CD4-positive, alpha-beta T cell (primary cell): ENCODE measurements at regions not wholly inside any gene's neighbourhood (a gene's known extent, or its start where the extent isn't known, plus 50 kb on each side); places are given as distances from the start of the nearest gene placed in this dataset.

Experiments
- ATAC-seq: fragments of 200-7000 bp; cut with Tn5 transposase; one replicate; pipeline ENCODE4 v1.10.0; 2022; ENCODE audit warnings: mild to moderate bottlenecking; ENCODE audit not compliant: poor library complexity
- CTCF ChIA-PET: fragments of 350-600 bp; sonication (Branson Sonifier 250); formaldehyde crosslinking; loops from one replicate; lab custom pipeline; 2021; ENCODE audit warnings: antibody characterized with exemption, inconsistent platforms; lab: Charles Lee
- POLR2A ChIA-PET: fragments of 350-600 bp; sonication (Branson Sonifier 250); formaldehyde crosslinking; loops from one replicate; lab custom pipeline; 2021; ENCODE audit warnings: antibody characterized with exemption, inconsistent platforms; lab: Charles Lee
- DNase-seq, 14 experiments: peaks; one replicate each; pipeline ENCODE4 v3.0.0-alpha.2; 2013 to 2020; ENCODE audit warnings: mixed read lengths in 2 of 14
- H3K27ac ChIP-seq, 2 donors: one replicate each; pipeline versions ENCODE4 v1.5.1 to v1.7.0; 2013; ENCODE audit warnings: low read length in 2 of 2, low read depth in 1 of 2, mild to moderate bottlenecking in 1 of 2
- H3K27me3 ChIP-seq, 2 experiments: 1 replicate in 1 of 2; 2 replicates in 1 of 2; pipeline versions ENCODE4 v1.6.1 to v1.7.0; 2013; ENCODE audit warnings: low read length in 2 of 2, control low read depth in 1 of 2, mild to moderate bottlenecking in 1 of 2, moderate library complexity in 1 of 2; ENCODE audit not compliant: insufficient read depth in 2 of 2, control insufficient read depth in 1 of 2
- H3K36me3 ChIP-seq: one replicate; pipeline ENCODE4 v1.6.1; 2013; ENCODE audit warnings: low read length, control low read depth; ENCODE audit not compliant: insufficient read depth
- H3K4me1 ChIP-seq: one replicate; pipeline ENCODE4 v1.6.1; 2013; ENCODE audit warnings: low read length, control low read depth; ENCODE audit not compliant: insufficient read depth
- H3K4me3 ChIP-seq: one replicate; pipeline ENCODE4 v1.5.1; 2013; ENCODE audit warnings: mild to moderate bottlenecking, low read length, moderate library complexity
- H3K9me3 ChIP-seq, 2 experiments: 1 replicate in 1 of 2; 2 replicates in 1 of 2; pipeline versions ENCODE4 v1.6.1 to v1.7.0; 2013; ENCODE audit warnings: low read length in 2 of 2, mild to moderate bottlenecking in 2 of 2, control low read depth in 1 of 2, moderate library complexity in 1 of 2; ENCODE audit not compliant: control insufficient read depth in 1 of 2, insufficient read depth in 1 of 2
- H3K27ac Mint-ChIP-seq: one replicate; pipeline ENCODE4 v1.8.0; 2020; ENCODE audit warnings: mixed read lengths
- H3K27me3 Mint-ChIP-seq: one replicate; pipeline ENCODE4 v1.8.0; 2021; ENCODE audit warnings: mixed read lengths
- H3K36me3 Mint-ChIP-seq: one replicate; pipeline ENCODE4 v1.8.0; 2021; ENCODE audit warnings: low read depth, mixed read lengths
- H3K4me1 Mint-ChIP-seq: one replicate; pipeline ENCODE4 v1.8.0; 2021; ENCODE audit warnings: low read depth, mixed read lengths
- H3K4me3 Mint-ChIP-seq: one replicate; pipeline ENCODE4 v1.8.0; 2020; ENCODE audit warnings: mild to moderate bottlenecking, mixed read lengths
- H3K9me3 Mint-ChIP-seq: one replicate; pipeline ENCODE4 v1.8.0; 2020; ENCODE audit warnings: mixed read lengths
- intact Hi-C, 2 experiments: fragments of 100-400 bp; cut with DNase I in 1 of 2; cut with micrococcal nuclease in 1 of 2; formaldehyde crosslinking; loops; one replicate each; pipeline versions ENCODE4 v1.15.1 to v1.9.0; 2023 to 2025; cut with DNase I, micrococcal nuclease
- TF ChIP-seq, protein P1 (sequence below): fragments of 200-600 bp; IDR thresholded peaks from one replicate; pipeline ENCODE4 v1.8.0; 2022; ENCODE audit warnings: antibody characterized with exemption, mild to moderate bottlenecking

DNA sequence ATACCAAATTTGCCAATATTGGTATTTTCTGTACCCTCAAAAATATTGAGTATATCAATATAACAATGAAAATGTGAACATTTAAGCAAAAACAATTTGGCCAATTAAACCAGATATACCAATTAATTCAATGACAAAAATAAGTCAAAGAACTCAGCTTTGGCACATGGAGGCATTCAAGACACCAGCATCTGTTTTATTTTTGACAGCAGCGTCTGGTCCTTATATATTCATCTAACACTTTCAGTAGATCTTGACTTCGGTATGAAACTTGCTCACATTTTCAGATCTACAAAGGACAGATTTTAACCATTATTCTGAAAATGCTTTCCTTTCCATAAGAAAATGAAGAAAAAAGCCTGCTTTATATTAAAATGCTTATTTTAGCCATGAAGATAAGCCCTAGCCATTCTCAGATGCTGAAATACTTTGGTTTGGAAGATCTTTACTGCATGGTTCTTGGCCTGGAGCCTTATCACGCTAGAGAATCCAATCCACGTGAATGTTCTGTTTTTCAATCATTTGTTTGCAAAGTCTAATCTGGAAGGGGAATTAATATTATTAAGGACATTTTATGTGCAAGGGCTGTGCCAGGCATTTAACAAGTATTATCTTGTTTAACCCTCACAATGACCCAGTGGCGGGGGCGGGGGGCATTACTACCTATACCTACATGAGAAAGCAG is 132.2 kb downstream of the DLEU7 start:
- Histone ChIP-seq H3K9me3 (no peaks in the 10 kb centered on the region), H3K27me3 (no peaks in the 10 kb centered on the region), H3K4me3 (no peak overlapping the region), H3K36me3 (no peaks in the 10 kb centered on the region), H3K4me1 (peaks cover 14% of the 10 kb centered on the region), H3K27ac (no peak overlapping the region)
- ChIA-PET CTCF (interaction anchor here (1.0 kb wide), 1 partner anchor 735 kb away, joined by 4 read pairs; no protein-coding TSS in a partner anchor), POLR2A (no interaction called here)
- no peaks in the 10 kb centered on the region for H3K27me3 Mint-ChIP-seq
- no peak overlapping the region for H3K4me3 Mint-ChIP-seq
- no peaks in the 10 kb centered on the region for H3K36me3 Mint-ChIP-seq
- no peak overlapping the region for H3K27ac Mint-ChIP-seq
- no peak for ATAC-seq
- H3K9me3 Mint-ChIP-seq: no peaks in the 10 kb centered on the region
- DNase-seq: no peak
- TF ChIP-seq, protein P1, sequence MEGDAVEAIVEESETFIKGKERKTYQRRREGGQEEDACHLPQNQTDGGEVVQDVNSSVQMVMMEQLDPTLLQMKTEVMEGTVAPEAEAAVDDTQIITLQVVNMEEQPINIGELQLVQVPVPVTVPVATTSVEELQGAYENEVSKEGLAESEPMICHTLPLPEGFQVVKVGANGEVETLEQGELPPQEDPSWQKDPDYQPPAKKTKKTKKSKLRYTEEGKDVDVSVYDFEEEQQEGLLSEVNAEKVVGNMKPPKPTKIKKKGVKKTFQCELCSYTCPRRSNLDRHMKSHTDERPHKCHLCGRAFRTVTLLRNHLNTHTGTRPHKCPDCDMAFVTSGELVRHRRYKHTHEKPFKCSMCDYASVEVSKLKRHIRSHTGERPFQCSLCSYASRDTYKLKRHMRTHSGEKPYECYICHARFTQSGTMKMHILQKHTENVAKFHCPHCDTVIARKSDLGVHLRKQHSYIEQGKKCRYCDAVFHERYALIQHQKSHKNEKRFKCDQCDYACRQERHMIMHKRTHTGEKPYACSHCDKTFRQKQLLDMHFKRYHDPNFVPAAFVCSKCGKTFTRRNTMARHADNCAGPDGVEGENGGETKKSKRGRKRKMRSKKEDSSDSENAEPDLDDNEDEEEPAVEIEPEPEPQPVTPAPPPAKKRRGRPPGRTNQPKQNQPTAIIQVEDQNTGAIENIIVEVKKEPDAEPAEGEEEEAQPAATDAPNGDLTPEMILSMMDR: no peak
- peaks cover 12% of the 10 kb centered on the region for H3K4me1 Mint-ChIP-seq
- intact Hi-C loops: no loop called here

DNA sequence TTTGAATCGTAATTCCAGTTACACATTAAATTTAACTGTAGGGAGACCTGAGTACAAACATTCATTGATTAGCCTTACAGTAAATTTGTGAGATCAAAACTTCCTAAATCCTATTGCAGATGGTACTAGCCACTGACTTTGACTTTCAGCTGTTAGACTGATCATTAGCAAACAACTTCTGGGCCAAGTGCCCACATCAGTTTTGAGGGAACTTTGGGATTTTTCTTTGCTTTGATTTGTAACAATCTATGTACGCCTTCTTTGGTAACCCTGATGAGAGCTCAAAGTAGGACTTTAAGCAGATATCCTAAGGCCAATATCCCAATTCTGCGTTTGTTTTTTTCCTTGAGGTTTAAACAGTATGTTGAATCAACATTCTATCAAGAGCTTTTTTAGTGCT is 131.5 kb downstream of the DLEU7 start:
- Mint-ChIP-seq H3K4me1 (peaks cover 12% of the 10 kb centered on the region), H3K36me3 (no peaks in the 10 kb centered on the region), H3K4me3 (no peak overlapping the region), H3K9me3 (no peaks in the 10 kb centered on the region), H3K27ac (no peak overlapping the region), H3K27me3 (no peaks in the 10 kb centered on the region)
- Histone ChIP-seq H3K4me1 (peaks cover 14% of the 10 kb centered on the region), H3K27ac (no peak overlapping the region), H3K4me3 (no peak overlapping the region), H3K27me3 (no peaks in the 10 kb centered on the region), H3K36me3 (no peaks in the 10 kb centered on the region), H3K9me3 (no peaks in the 10 kb centered on the region)
- ChIA-PET CTCF (interaction anchor here (1.0 to 1.2 kb wide), 2 partner anchors 65 to 735 kb away, joined by 3 to 4 read pairs; no protein-coding TSS in a partner anchor), POLR2A (no interaction called here)
- intact Hi-C loops: no loop called here
- TF ChIP-seq, protein P1: no peak
- no peak for DNase-seq
- ATAC-seq: no peak

GRCh38 chr13:50712456-50712855 is 131.0 kb downstream of the DLEU7 start:
- Mint-ChIP-seq H3K27ac (no peak overlapping the region), H3K4me3 (no peak overlapping the region), H3K27me3 (no peaks in the 10 kb centered on the region), H3K4me1 (peaks cover 12% of the 10 kb centered on the region), H3K36me3 (no peaks in the 10 kb centered on the region), H3K9me3 (no peaks in the 10 kb centered on the region)
- H3K27ac ChIP-seq: no peak overlapping the region
- H3K9me3 ChIP-seq: no peaks in the 10 kb centered on the region
- DNase-seq (no peak), ATAC-seq (no peak)
- no peaks in the 10 kb centered on the region for H3K27me3 ChIP-seq
- H3K4me1 ChIP-seq: peaks cover 14% of the 10 kb centered on the region
- no peaks in the 10 kb centered on the region for H3K36me3 ChIP-seq
- intact Hi-C loops: no loop called here
- POLR2A ChIA-PET: no interaction called here
- H3K4me3 ChIP-seq: no peak overlapping the region
- TF ChIP-seq, protein P1: no peak
- CTCF ChIA-PET: interaction anchor here (1.2 kb wide), 1 partner anchor 66 kb away, joined by 3 read pairs; no protein-coding TSS in a partner anchor
